ENCODE measurements at regions not wholly inside any gene's neighbourhood (a gene's known extent, or its start where the extent isn't known, plus 50 kb on each side); places are given as distances from the start of the nearest gene placed in this dataset.

GRCh38 chr18:28947900-28948299 is 771.0 kb upstream of the CDH2 start:
- TF ChIP-seq ZNF280D (tag by site-specific recombination; IDR thresholded peaks at IDR 0.05) (no peak), CTCF (tag by site-specific recombination; IDR thresholded peaks at IDR 0.05) (no peak)
